GM19452 (cell line): ENCODE measurements at regions not wholly inside any gene's neighbourhood (a gene's known extent, or its start where the extent isn't known, plus 50 kb on each side); places are given as distances from the start of the nearest gene placed in this dataset.
"Not testable (repeated sequence)": the region's sequence is repeated elsewhere in the genome, so short reads cannot be mapped to it uniquely, and the experiment has no call there.

Source experiments
- ATAC-seq: cut with Tn5 transposase; IDR thresholded peaks from one replicate; pipeline ENCODE4 v1.9.1; 2021; ENCODE audit not compliant: unreplicated experiment

DNA sequence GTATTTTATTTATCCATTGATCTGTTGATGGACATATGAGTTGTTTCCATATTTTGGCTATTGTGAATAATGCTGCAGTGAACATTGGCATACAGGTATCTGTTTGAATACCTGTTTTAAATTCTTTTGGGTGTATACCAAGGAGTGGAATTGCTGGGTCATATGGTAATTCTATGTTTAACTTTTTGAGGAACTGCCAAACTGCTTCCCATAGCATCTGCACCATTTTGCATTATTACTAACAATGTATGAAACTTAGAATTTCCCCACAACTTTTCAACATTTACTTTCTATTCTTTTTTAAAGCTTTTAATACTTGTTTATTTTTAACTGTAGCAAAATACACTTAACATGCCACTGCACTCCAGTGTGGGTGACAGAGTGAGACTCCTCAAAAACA is 57.0 kb upstream of the MSN start:
- no peak for ATAC-seq

DNA sequence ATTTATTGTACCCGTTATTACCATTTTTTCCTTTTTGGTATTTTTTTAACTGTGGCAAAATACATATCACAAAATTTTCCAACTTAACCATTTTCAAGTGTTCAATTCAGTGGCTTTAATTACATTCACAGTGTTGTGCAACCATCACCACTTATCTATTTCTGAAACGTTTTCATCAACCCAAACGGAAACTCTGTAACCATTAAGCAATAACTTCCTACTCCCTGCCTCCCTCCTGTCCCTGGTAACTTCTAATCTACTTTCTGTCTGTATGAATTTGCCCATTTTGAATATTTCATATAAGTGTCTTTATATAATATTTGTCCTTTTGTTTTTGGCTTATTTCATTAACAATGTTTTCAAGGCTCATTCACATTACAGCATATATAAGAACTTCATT is 57.4 kb upstream of the MSN start:
- no peak for ATAC-seq

DNA sequence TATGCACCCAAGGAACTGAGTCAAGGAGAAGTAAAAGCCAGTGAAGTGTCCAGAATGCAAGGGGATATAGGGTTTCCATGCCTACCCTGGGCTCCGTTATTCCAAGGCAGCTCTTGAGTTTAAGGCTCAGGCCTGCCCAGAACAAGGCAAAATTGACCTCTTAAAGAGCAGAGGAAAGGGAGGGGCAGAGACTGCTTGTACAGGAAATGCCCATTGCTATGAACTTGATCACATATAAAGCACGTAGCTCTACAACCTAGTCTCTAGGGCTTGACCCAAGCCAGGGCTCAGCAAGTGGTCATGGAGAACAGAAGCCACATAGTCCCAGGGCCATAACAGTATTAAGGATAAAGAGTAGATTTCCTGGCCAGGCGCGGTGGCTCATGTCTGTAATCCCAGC is 58.2 kb upstream of the MSN start:
- no peak for ATAC-seq

DNA sequence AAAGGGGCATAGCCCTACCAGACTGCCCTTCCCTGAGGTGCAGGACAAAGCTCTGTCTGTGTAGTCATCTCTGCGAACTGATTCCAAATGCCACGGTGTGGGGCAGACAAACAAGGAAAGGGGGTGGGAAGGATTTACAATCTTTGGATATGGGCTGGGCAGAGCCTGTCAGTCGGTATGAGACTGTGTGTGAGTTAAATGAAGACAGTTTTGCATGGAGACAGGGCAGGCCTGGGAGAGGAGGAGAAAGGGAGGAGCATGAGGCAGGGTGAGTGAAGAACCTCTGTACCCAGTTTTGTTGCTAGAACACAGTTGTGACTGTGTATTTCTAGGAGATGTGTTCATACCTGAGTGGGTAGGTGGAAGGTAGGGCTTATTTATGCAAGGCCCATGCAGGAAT is 59.4 kb upstream of the MSN start:
- no peak for ATAC-seq

DNA sequence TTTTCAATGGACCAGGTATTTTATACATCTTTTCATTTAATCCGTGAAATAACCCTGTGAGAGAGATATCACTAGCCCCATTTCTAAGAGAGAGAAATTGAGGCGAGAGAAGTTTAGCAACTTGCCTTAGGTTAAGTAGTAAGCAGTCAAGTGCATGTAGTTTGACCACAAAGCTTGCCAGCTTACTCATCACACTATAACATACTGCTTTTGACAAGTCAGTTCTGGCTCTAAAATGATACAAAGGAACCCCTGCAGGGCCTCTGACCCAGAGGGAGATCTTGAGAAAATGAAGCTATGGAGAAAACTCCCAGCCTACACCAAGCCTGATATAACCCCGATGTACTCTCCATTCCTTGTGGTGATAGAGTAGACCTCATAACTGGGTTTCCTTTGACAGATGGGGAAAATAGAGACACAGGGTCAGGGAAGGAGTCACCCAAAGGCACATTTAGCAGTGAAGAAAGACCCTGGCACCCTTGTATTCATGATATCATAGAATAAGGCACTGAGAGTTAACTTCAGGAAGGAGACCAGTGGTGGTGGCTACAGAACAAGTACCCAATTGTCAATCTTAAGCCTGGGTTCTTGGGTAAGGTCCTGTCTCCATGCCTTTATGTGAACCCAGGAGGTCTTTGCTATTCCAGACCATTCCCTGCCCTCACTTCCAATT is 60.2 kb upstream of the MSN start:
- ATAC-seq, result no peak

DNA sequence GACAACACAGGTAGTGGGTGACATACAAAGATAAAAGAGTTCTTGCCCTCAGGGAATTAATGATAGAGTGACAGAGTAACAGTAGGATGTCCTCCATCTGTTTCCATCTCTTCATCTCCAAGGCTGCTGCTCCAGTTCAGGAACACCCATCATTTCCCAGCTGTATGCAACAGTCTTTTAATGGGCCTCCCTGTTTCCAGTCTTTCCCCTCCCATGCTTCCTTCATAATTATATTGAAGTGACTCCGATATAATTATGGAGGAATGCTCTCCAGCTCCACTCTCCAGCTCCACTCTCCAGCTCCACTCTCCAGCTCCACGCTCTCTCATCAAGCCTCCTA is 65.3 kb upstream of the MSN start:
- no peak for ATAC-seq

DNA sequence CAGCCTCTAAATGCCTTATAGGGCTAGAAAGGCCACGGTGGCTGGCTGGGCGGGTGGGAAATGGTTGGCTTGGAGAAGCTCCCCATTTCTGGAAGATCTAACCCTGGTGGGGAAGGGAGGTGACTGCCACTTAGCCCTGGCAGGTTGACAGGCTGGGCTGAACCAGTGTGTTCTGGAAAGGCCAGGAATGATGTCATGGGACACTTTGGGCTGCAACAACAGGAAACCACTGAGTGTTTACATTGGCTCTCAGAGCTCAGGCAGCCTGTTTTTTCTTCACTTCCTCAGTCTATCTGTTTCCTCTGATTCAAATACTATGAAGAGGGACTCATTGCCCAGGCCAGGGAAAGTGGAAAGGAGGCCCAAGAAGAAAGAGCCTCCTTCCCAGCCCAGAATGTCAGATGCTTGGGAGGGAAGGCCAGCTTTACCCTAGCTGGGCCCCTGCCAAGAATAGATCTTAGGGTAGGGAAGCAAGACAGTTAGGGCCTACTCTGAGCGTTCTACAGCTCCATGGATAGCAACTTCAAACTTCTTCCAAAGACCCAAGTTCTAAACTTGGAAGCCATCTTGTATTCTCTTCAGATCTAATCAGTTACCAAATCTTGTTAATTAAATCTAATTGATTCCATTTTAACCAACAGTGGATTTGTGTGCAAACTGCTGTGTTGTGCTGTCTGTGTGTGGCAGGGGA is 65.8 kb upstream of the MSN start:
- no peak for ATAC-seq

DNA sequence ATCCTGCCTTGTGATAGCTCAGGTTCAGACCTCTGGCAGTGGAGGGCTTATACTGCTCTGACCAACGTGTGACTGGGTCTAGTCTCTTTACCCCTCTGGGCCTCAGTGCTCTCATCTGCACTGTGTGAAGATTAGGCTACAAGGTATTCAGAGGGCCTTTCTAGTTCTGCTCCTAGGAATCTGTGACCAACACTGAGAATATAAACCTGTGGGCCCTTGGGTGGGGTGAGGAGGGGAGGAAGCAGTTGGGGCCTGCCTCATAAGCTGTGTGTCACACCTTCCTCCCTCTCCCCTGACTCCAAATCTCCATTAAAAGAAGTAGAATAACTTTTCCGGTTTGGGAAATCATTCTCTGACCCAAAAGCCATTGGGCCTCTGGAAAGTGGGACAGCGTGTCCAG is 66.3 kb upstream of the MSN start:
- ATAC-seq, result no peak

DNA sequence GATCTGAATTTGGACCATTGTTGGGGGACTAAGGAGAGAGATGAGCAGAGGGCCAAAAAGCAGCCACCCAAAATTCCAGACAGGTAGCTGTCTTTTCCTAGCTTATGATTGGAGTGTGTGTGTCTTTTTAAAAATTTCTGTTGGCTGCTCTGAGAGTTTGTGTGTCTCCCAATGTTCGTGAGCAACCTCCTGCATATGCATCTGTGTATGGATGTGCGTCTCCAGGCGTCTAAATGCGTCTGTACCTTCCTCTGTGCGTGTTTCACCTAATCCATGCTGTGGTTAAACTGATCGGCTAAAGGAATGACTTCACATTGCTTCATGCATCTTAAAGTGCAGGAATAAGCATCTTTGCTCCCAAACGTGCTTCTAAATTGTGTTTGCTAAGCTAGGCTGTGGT is 65.5 kb upstream of the LAS1L start:
- no peak for ATAC-seq

DNA sequence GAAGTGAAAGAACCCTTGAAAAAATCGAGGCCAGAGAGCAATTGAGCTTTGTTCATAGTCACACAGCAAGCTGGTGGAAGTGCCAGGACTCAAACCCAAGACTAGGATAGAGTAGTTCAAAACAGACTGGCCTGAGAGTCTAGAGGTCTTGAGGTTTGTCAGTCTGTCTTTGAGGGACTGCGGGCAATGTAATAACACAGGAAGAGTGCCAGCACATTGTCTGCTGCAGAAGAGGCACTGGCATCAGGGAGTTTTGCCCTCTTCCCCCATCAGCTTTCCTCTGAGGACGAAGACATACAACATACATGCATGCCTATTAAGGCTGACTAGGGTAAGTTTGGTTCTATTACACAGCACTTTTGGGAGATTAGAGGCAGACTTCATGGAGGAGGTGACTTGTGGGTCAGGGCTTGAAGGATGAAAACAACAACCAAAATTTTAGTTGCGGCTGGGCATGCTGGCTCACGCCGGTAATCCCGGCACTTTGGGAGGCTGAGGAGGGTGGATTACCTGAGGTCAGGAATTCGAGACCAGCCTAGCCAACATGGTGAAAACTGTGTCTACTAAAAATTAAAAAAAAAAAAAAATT is 64.1 kb upstream of the LAS1L start:
- ATAC-seq, result no peak

DNA sequence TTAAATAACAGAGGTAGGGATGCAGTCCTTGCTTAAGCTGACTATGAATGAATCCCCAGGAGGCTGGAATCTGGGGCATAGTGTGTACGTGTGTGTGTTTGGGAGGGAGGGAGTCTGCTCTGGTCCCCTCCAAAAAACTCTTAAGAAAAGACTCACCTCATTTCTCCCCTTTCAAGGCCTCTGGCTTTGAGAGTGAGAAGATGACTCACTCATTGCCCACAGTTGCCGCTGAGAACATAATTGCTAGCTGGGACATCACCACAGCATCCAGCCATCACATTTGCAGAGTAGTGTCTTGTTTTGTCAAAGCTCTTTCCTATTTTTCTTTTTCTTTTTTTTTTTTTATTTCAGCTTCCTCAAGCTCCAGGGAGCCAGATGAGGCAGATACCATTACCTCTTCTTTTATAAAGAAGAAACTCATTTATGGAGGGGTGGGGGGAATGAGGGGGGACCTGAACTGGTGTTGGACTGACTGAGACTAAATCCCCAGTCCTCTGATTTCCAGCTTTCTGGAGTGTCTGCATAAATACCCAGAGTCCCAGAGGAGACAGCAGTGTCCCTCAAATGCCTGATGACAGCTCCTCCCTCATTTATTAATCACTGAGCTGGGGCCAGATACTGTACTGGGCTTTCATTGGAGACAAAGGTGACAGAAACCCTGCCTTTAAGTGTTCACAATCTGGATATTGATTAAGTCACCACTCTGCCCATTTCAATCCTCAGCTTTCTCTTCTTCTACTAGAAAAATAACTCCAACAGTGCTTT is 61.9 kb upstream of the LAS1L start:
- peak; percentile 49 for ATAC-seq

DNA sequence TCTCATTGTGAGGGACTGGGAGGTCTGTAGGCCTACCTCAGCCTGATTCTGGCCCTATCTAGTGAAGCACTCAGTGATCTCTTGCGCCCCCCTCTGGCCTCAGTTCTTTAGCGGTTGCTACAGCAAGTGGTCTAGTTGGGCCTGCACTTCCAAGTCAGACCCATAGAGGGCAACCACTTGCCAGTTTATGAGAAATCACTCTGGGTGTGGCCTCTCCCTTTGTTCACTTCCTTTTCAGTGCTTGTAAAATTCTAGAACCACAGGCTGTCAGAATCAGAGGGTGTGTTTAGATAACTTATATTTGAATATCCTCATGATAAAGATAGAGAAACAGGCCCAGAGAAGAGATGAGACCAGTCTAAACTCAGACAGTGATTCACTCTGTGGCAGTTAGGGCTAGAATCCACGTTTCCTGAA is 60.9 kb upstream of the LAS1L start:
- peak; percentile 71 for ATAC-seq

DNA sequence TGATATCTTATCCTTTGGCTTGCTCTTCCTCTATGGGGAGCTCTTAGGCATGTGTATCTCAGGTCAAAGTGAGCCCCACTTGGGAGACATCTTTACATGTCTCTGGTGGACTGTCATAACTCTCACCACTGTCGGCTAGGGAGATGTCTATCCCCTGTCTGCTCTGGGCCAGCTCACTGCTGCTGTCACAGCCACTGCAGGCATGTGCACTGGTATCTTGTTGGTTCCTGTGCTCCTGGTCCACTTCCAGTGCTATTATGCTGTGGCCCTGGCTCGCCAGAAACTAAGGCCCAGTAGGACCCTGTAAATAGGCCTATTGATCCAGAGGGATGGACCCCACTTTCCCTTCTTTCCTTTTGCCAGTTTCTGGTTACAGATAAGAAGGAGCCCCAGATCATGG is 56.6 kb upstream of the LAS1L start:
- ATAC-seq, result no peak

DNA sequence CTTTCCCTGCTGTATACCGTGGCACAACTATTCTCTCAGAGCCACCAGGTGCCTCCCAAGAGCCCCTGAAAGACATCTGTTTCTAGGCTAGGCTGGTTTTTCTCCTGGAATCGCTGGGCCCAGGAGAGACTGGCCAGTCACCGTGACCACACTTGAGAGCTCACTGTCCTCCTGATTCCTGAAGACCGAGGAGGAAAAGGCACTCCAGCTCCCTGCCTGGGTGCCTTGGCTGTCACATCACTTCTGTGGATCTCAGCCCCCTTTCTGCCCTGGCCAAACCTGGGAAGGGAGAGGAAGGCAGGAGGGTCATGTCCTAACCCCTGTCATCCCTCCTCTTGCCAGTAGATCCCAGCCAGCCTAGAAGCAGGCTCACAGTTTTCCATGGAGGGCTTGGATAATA is 54.7 kb upstream of the LAS1L start:
- ATAC-seq, result no peak

DNA sequence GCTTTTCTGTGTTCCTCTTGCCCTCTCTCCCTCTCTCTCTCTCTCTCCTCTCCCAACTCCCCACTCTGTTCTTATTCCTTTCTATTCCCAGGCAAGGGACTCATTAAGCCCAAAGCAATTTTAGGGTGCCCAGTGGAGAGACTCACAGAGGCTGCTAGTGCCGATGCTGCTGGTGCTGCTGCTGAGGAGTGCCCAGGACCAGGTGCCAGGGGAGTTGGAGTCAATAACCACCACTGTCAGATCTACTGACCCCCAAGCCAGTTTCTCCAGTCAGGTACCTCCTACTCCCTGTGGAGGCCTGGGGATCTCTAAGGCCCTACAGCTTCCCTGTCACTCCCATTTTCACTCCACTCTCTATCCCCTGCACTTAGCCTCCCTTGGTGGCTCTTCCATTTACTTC is 54.2 kb upstream of the LAS1L start:
- ATAC-seq, result no peak

DNA sequence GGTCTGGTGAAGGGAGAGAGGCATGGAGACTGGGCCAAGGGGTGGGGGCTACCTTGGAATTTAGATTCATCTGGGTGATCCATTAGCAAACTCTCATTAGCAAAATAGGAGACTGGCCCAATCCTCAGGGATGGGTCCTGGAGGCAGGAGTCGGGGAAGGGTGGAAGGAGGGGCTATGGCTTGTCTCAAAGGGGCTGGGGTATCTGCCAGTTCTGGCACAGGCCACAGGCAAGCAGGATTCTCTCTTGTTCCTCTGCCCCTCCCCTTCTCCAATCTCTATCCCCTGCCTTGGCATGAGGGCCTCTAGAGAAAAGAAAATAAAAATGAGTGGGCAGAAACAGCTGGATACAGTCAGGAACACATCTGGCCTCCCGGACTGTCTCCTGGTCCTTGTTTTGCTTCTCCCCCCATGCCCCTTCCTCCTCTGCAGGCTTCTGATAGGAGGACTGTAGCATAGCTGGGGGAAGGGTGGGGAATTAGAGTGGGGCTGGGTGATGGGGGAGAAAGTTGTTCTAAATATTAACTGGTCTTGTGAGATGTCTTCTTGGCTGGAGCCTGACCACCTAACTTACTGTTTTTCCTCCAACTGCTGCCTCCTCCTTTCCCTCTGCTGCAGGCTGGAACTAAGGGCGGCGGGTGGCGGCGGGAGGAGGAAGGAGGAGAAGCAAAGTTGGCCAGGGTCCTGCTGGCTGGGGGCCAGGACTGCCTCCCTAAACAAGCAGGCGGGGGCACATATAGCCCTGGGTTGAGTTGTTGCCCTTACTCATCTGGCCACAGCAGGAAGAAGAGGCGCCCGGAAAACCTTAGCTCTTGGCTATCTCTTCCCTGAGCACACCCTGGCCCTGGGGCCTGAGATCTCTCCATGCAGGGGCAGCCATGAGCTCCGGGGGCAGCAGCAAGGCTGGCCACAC is 53.3 kb upstream of the LAS1L start:
- ATAC-seq, result no peak

DNA sequence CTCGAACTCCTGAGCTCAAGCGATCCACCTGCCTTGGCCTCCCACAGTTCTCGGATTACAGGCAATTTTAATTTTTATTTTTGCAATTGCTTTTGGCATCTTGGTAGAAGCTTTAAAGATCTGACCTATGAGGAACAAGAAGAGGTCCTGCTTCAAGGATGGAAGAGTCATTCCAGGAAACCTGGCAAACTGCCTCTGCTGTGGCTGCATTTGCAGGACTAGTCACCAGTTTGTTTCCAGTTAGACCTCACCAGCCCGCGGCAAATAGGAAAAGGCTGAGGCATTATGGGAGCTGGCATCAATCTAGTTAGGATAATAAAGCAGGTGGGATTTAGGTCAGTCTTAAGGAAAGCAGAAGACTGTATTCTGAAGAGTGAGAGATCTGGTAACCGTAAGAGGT is 51.9 kb upstream of the LAS1L start:
- ATAC-seq, result no peak

DNA sequence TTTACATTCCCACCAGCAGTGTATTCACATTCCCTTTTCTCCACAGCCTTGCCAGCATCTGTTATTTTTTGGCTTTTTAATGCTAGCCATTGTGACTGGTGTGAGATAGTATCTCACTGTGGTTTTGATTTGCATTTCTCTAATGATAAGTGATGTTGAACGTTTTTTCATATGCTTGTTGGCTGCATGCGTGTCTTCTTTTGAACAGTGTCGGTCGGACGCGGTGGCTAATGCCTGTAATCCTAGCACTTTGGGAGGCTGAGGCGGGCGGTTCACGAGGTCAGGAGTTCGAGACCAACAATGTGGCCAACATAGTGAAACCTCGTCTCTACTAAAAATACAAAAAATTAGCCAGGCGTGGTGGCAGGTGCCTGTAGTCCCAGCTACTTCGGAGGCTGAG is 50.6 kb upstream of the LAS1L start:
- ATAC-seq, result not testable (repeated sequence)
